ENCODE measurements at regions not wholly inside any gene's neighbourhood (a gene's known extent, or its start where the extent isn't known, plus 50 kb on each side); places are given as distances from the start of the nearest gene placed in this dataset.
"Not testable (repeated sequence)": the region's sequence is repeated elsewhere in the genome, so short reads cannot be mapped to it uniquely, and the experiment has no call there.

DNA sequence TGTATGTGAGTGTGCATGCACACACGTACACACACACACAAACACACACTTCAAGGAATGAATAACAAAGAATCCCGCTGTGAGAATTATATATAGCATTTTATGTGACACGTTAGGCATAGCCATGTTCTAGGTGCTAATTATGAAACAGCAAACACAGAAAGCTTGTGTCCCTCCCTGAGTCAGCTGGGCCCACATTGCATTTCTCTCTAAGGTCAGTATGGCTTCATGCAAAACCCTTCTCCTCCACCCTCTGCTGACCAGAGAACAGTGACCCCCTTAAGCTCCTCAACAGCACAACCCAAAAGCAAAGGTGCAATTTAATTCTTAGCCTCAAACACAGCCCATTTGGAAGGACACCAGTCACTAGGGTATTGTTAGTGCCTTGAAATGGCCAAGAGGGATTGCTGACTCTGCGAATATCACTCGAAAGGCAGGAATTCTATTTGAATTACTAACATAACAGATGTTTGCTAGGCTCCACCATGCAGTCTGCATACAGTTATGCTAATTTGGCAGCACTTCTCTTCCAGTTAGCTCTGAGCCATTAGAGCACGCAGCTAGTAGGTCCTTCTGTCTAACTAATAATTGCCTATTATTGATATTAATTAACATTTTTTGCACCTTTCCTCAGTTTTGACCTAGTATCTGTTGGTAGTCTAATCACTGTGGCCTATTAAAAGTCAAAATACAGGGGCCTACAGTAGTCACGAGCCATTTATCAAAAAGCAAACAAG lies 149.0 kb downstream of the LNPK start:
- Histone ChIP-seq H3K27ac (ENCODE audit: low read depth, low read length) (no peak overlapping the region), H3K9me3 (ENCODE audit: low read length) (no peaks in the 10 kb centered on the region), H3K9ac (ENCODE audit: low read length) (no peak overlapping the region), H3K4me3 (ENCODE audit: low read depth in 1 of 2, low read length in 2 of 2) (no peak overlapping the region), H3K27me3 (ENCODE audit: control insufficient read depth in 1 of 2, insufficient read depth in 2 of 2, low read length in 2 of 2) (no peaks in the 10 kb centered on the region), H3K36me3 (ENCODE audit: insufficient read depth, low read length) (no peaks in the 10 kb centered on the region), H3K4me1 (ENCODE audit: insufficient read depth, low read length) (peaks cover 27% of the 10 kb centered on the region)

DNA sequence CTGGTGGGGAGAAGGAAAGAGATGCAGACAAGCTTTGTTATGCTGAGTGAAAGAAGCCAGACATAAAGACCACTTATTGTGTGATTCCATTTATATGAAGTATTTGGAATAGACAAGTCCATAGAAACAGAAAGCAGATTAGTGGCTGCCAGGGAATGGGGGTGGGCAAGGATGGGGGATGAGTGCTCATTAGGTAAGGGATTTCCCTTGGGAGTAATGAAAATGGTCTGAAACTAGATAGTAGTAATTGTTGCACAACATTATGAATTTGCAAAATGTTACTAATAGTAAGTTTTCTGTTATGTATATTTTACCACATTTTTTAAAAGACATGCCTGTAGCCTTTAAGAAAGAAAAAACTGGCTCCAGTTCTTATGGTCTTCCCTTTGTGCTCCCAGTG lies 154.9 kb downstream of the LNPK start:
- Histone ChIP-seq H3K4me3 (ENCODE audit: low read depth in 1 of 2, low read length in 2 of 2) (no peak overlapping the region), H3K9me3 (ENCODE audit: low read length) (no peaks in the 10 kb centered on the region), H3K27ac (ENCODE audit: low read depth, low read length) (no peak overlapping the region), H3K4me1 (ENCODE audit: insufficient read depth, low read length) (peaks cover 3% of the 10 kb centered on the region), H3K27me3 (ENCODE audit: control insufficient read depth in 1 of 2, insufficient read depth in 2 of 2, low read length in 2 of 2) (no peaks in the 10 kb centered on the region), H3K36me3 (ENCODE audit: insufficient read depth, low read length) (no peaks in the 10 kb centered on the region), H3K9ac (ENCODE audit: low read length) (no peak overlapping the region)

DNA sequence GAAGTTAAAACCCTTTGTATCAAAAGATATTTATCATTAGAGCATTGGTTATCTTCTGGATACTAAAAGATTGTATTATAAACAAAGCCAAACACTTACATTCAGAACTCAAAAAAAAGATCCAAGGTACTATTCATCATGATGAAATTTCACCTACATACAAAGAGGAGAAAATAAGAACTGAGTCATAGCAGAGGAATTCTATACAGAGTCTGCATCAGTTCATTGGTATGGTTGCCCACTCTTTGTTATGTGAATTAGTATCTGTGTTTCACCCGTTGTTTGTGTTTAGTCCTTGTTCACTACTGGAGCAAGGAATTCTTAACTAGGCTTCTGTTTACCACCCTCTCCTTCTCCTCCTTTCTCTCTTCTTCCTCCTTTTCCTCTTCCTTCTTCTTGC lies 157.9 kb downstream of the LNPK start:
- Histone ChIP-seq H3K4me1 (ENCODE audit: insufficient read depth, low read length) (peaks cover 3% of the 10 kb centered on the region), H3K27ac (ENCODE audit: low read depth, low read length) (no peak overlapping the region), H3K36me3 (ENCODE audit: insufficient read depth, low read length) (no peaks in the 10 kb centered on the region), H3K9me3 (ENCODE audit: low read length) (no peaks in the 10 kb centered on the region), H3K4me3 (ENCODE audit: low read depth in 1 of 2, low read length in 2 of 2) (no peak overlapping the region), H3K9ac (ENCODE audit: low read length) (no peak overlapping the region), H3K27me3 (ENCODE audit: control insufficient read depth in 1 of 2, insufficient read depth in 2 of 2, low read length in 2 of 2) (no peaks in the 10 kb centered on the region)

DNA sequence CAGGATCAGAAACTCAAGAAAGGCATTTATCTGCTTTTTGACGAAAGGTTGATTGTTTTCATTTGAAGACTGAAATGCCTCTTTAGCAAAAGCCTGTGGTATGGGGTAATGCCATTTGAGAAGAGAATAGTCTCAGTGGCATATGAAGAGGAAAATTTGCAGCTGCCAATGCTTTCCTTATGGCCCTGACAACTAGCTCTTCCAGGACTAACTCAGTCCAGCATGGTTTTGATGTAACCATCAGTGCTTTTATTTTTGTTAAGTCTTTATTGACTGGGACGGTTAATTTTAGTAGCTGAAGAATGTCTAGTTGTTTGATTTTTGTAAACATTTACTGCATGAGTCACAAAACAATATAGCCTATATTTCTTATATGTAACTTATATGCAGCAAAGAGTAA lies 158.4 kb downstream of the LNPK start:
- Histone ChIP-seq H3K4me1 (ENCODE audit: insufficient read depth, low read length) (peaks cover 3% of the 10 kb centered on the region), H3K36me3 (ENCODE audit: insufficient read depth, low read length) (no peaks in the 10 kb centered on the region), H3K4me3 (ENCODE audit: low read depth in 1 of 2, low read length in 2 of 2) (no peak overlapping the region), H3K27me3 (ENCODE audit: control insufficient read depth in 1 of 2, insufficient read depth in 2 of 2, low read length in 2 of 2) (no peaks in the 10 kb centered on the region), H3K9me3 (ENCODE audit: low read length) (no peaks in the 10 kb centered on the region), H3K27ac (ENCODE audit: low read depth, low read length) (no peak overlapping the region), H3K9ac (ENCODE audit: low read length) (no peak overlapping the region)

DNA sequence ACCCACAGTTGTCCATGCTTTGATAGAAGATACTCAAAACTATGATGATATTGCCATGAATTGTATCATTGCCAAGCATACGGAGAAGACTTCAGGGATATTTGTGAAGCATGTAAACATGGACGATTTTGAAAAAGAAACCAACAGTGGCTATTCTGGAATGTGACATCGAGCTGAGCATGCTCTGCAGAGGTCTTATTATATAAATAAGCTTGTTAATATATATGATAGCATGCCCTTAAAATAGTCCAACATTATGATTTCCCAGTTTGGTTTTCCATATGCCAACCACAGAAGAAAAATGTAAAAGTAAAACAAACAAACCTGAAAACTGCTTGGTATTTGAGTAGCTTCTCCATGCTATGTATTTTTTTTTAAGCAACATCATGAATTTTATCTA lies 159.1 kb downstream of the LNPK start:
- no peak overlapping the region for H3K27ac ChIP-seq (ENCODE audit: low read depth, low read length)
- no peak overlapping the region for H3K4me3 ChIP-seq (ENCODE audit: low read depth in 1 of 2, low read length in 2 of 2)
- no peaks in the 10 kb centered on the region for H3K27me3 ChIP-seq (ENCODE audit: control insufficient read depth in 1 of 2, insufficient read depth in 2 of 2, low read length in 2 of 2)
- no peak overlapping the region for H3K9ac ChIP-seq (ENCODE audit: low read length)
- H3K9me3 ChIP-seq (ENCODE audit: low read length), result no peaks in the 10 kb centered on the region
- peaks cover 3% of the 10 kb centered on the region for H3K4me1 ChIP-seq (ENCODE audit: insufficient read depth, low read length)
- H3K36me3 ChIP-seq (ENCODE audit: insufficient read depth, low read length), result no peaks in the 10 kb centered on the region

DNA sequence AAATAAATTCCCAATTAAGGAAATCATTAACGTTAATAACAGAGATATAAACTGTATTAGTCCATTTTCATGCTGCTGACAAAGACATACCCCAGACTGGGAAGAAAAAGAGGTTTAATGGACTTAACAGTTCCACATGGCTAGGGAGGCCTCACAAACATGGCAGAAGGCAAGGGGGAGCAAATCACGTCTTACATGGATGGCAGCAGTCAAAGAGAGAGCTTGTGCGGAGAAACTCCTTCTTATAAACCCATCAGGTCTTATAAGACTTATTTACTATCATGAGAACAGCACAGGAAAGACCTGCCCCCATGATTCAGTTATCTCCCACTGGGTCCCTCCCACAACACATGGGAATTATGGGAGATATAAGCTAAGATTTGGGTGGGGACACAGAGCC lies 161.3 kb downstream of the LNPK start:
- not testable (repeated sequence) for H3K9ac ChIP-seq (ENCODE audit: low read length); H3K36me3 ChIP-seq (ENCODE audit: insufficient read depth, low read length); H3K27me3 ChIP-seq (ENCODE audit: control insufficient read depth in 1 of 2, insufficient read depth in 2 of 2, low read length in 2 of 2); H3K9me3 ChIP-seq (ENCODE audit: low read length); H3K27ac ChIP-seq (ENCODE audit: low read depth, low read length); H3K4me3 ChIP-seq (ENCODE audit: low read depth in 1 of 2, low read length in 2 of 2)
- peaks cover 15% of the 10 kb centered on the region for H3K4me1 ChIP-seq (ENCODE audit: insufficient read depth, low read length)

DNA sequence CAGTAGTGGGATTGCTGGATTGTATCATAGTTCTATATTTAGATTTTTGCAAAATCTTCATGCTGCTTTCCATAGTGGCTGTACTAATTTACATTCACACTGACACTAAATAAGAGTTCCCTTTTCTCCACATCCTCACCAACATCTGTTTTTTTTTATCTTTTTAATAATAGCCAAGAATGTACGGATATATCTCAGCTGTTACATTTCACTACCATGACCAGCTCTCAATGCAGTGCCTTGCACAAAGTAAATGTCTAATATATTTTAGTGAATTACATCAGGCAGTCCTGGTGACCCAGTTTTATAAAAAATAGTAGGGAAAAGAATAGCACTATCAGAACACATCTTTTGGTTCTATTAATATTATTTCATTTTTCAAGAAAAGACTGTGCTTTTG lies 161.8 kb downstream of the LNPK start:
- Histone ChIP-seq H3K9me3 (ENCODE audit: low read length) (no peaks in the 10 kb centered on the region), H3K36me3 (ENCODE audit: insufficient read depth, low read length) (no peaks in the 10 kb centered on the region), H3K27ac (ENCODE audit: low read depth, low read length) (no peak overlapping the region), H3K4me3 (ENCODE audit: low read depth in 1 of 2, low read length in 2 of 2) (no peak overlapping the region), H3K4me1 (ENCODE audit: insufficient read depth, low read length) (peaks cover 15% of the 10 kb centered on the region), H3K27me3 (ENCODE audit: control insufficient read depth in 1 of 2, insufficient read depth in 2 of 2, low read length in 2 of 2) (no peaks in the 10 kb centered on the region), H3K9ac (ENCODE audit: low read length) (no peak overlapping the region)

DNA sequence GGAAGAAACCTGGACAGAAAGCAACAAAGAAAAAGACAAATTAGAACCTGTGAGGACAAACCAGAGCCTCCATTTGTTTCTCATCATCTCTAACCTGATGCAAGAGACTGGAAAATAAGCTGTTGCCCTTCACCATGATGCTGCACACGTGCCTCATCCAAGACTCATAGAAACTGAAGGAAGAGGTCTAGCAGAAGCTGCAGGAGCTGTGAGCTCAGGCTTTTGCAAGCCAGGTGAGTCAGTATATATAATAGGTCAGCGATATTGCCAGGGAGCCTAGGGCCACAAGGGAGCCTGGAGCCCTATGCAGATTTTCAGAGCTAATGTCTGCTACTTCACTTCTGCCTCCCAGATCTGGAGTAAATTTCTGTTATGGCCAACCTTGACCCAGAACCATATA lies 163.1 kb downstream of the LNPK start:
- no peaks in the 10 kb centered on the region for H3K9me3 ChIP-seq (ENCODE audit: low read length)
- H3K36me3 ChIP-seq (ENCODE audit: insufficient read depth, low read length), result no peaks in the 10 kb centered on the region
- peaks cover 12% of the 10 kb centered on the region for H3K4me1 ChIP-seq (ENCODE audit: insufficient read depth, low read length)
- H3K9ac ChIP-seq (ENCODE audit: low read length), result no peak overlapping the region
- H3K4me3 ChIP-seq (ENCODE audit: low read depth in 1 of 2, low read length in 2 of 2), result no peak overlapping the region
- no peaks in the 10 kb centered on the region for H3K27me3 ChIP-seq (ENCODE audit: control insufficient read depth in 1 of 2, insufficient read depth in 2 of 2, low read length in 2 of 2)
- H3K27ac ChIP-seq (ENCODE audit: low read depth, low read length), result no peak overlapping the region

DNA sequence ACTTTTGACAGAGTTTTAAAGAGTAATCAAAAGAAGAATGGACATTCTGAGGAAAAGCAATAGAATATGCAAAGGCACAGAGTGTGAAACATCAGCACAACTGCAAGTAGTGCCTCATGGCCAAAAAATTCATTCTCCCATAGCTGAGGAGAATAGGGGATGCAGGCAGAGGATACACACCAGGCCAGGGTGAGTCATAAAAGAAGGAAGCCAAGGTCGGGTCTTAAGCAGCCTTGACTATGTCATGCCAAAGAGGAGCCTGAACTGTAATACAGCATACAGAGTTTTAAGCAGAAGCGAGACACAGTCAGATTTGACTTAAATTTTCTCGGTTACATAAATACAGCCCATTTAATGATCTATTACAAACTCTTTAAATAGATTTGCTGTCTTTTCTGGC lies 165.0 kb downstream of the LNPK start:
- Histone ChIP-seq H3K9ac (ENCODE audit: low read length) (no peak overlapping the region), H3K4me1 (ENCODE audit: insufficient read depth, low read length) (peaks cover 12% of the 10 kb centered on the region), H3K27ac (ENCODE audit: low read depth, low read length) (no peak overlapping the region), H3K27me3 (ENCODE audit: control insufficient read depth in 1 of 2, insufficient read depth in 2 of 2, low read length in 2 of 2) (no peaks in the 10 kb centered on the region), H3K4me3 (ENCODE audit: low read depth in 1 of 2, low read length in 2 of 2) (no peak overlapping the region), H3K9me3 (ENCODE audit: low read length) (no peaks in the 10 kb centered on the region), H3K36me3 (ENCODE audit: insufficient read depth, low read length) (no peaks in the 10 kb centered on the region)

DNA sequence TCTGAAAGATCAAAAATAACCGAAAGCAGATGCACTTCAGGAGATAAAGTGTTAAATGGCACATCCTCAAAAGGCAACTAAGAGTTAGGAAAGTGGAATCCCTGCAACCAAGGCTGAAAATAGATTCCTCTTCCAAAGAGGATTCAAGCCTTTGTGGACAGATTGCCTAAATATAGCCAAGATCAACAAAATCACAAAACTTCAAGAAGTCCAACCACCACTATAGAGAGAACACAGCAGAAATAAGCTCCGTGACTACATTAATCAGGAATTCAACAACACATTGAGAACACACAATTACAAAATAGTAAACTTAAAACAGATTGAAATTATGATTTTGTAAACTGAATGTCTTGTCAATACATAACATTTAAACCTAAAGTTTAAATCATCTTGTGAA lies 165.7 kb downstream of the LNPK start:
- Histone ChIP-seq H3K9ac (ENCODE audit: low read length) (no peak overlapping the region), H3K4me3 (ENCODE audit: low read depth in 1 of 2, low read length in 2 of 2) (no peak overlapping the region), H3K36me3 (ENCODE audit: insufficient read depth, low read length) (no peaks in the 10 kb centered on the region), H3K27ac (ENCODE audit: low read depth, low read length) (no peak overlapping the region), H3K27me3 (ENCODE audit: control insufficient read depth in 1 of 2, insufficient read depth in 2 of 2, low read length in 2 of 2) (no peaks in the 10 kb centered on the region), H3K4me1 (ENCODE audit: insufficient read depth, low read length) (peaks cover 12% of the 10 kb centered on the region), H3K9me3 (ENCODE audit: low read length) (no peaks in the 10 kb centered on the region)

DNA sequence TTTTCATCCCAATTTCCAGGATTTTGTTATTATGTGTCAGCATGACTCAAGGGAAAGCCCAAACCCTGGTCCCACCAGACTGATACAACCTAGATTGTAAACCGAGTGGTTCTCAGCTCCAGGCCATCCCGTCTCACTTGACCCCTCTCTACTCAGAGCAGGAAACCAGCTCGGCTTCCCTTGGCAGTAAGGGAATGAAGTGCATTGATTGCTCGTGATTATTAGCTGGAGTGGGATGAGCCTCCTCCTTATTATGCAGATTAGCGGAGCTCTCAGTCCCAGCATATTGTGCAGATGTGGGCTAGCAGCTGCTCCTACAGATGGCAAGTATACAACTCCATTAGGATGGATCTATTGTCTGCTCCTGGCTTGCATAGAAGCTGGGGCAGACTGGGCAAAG lies 167.6 kb downstream of the LNPK start:
- H3K27ac ChIP-seq (ENCODE audit: low read depth, low read length), result no peak overlapping the region
- no peaks in the 10 kb centered on the region for H3K27me3 ChIP-seq (ENCODE audit: control insufficient read depth in 1 of 2, insufficient read depth in 2 of 2, low read length in 2 of 2)
- no peaks in the 10 kb centered on the region for H3K9me3 ChIP-seq (ENCODE audit: low read length)
- no peaks in the 10 kb centered on the region for H3K36me3 ChIP-seq (ENCODE audit: insufficient read depth, low read length)
- H3K4me3 ChIP-seq (ENCODE audit: low read depth in 1 of 2, low read length in 2 of 2), result no peak overlapping the region
- peaks cover 12% of the 10 kb centered on the region for H3K4me1 ChIP-seq (ENCODE audit: insufficient read depth, low read length)
- H3K9ac ChIP-seq (ENCODE audit: low read length), result no peak overlapping the region

DNA sequence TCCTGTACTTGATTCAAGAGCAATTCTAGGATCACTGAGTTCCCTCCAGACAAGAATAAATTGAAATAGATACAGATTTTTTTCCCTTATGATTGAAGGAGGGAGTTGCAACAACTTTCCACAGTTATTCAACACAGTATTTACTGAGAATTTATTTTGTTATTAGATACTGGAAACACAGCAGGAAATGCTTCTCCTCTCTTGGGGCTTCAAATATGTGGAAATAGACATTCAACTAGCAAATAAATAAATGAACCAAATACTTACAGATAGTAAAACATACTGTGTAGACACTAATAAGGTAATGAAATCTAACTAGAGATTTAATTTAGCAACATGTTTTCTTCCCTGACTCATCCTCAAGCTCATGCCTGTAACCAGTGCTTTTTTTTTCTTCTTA lies 169.2 kb downstream of the LNPK start:
- no peak overlapping the region for H3K9ac ChIP-seq (ENCODE audit: low read length)
- no peaks in the 10 kb centered on the region for H3K9me3 ChIP-seq (ENCODE audit: low read length)
- no peaks in the 10 kb centered on the region for H3K27me3 ChIP-seq (ENCODE audit: control insufficient read depth in 1 of 2, insufficient read depth in 2 of 2, low read length in 2 of 2)
- H3K27ac ChIP-seq (ENCODE audit: low read depth, low read length), result no peak overlapping the region
- H3K36me3 ChIP-seq (ENCODE audit: insufficient read depth, low read length), result no peaks in the 10 kb centered on the region
- peaks cover 11% of the 10 kb centered on the region for H3K4me1 ChIP-seq (ENCODE audit: insufficient read depth, low read length)
- H3K4me3 ChIP-seq (ENCODE audit: low read depth in 1 of 2, low read length in 2 of 2), result no peak overlapping the region

All from muscle layer of colon (tissue), 2 donors.